ENCODE measurements at regions not wholly inside any gene's neighbourhood (a gene's known extent, or its start where the extent isn't known, plus 50 kb on each side); places are given as distances from the start of the nearest gene placed in this dataset.

DNA sequence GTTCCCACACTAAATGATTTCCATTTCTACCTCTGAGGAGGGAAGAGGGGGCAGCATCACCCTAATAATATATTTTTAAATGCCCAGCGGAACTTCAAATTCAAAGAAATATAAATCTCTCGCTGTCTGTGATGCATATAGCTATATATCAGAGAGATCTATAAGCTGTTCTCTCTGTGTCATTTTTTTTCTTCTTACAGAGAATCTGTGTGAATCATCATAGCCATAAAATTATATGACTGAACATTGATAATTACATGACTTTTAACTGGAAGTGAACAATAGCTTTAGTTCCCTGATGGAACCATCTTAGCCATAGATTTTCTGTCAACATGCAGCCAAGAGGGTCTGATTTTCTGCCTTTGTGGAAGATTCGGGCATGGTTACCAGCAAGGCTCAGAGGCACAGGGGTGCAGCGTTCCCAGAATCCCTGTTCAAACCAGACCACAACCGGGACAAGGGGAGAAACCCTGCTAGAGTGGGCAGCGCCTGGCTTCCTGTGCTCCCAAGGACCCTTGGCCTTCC is 93.7 kb upstream of the OSMR start:
- no peak for DNase-seq (ENCODE audit: low read depth)

DNA sequence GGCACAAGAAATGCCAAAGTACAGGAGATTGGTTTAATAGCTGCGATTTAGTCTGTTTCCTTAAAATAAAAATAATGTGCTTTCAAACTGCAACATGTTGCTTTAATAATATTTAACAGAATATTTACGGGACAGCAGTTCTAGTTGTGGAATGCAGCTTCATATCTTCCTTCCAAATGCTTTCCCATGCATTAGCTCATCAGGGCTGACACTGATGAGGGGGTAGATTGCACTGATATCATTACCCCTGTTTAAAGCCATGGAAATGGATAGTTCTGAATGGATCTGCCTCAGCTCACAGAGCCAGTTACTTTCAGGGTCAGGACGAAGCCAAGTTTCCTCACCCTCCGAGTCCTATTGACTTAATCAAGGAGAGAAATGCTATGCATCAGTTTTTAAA is 93.2 kb upstream of the OSMR start:
- no peak for DNase-seq (ENCODE audit: low read depth)

DNA sequence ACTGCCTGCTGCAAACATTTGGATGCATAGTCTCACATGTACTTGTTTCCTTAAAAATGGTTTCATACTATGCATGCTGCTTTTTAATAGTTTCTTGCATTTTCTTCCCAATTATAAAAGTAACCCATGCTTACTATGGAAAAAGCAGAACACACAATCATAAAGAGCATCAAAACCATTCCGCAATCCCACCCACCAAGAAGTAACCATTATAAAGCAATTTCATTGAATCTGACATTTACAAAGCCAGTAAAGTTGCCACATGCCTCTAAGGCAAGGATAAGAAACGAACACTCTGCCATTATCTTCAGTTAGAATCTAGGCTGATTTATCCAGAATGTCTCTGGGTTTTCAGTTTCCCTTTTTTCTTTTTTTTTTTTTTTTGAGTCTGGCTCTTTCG is 92.7 kb upstream of the OSMR start:
- no peak for DNase-seq (ENCODE audit: low read depth)

DNA sequence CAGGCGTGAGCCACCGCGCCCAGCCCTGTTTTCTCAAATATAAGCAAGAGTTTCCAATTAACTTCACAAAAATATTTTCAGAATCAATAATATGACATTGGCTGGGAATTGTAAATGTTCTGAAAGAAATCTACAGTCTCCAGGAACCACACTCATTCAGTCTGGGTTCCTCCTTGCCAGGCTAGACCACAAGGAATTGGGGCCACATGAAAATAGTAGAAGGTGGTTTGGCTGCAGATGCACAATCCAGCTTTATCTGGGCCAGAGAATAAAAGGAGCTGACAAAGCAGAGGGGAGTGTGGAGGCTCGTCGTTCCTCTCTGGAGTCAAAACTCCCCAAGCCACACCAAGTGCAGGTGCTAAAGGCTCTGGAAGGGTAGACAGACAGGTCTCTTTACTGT is 92.0 kb upstream of the OSMR start:
- DNase-seq (ENCODE audit: low read depth) = no peak

DNA sequence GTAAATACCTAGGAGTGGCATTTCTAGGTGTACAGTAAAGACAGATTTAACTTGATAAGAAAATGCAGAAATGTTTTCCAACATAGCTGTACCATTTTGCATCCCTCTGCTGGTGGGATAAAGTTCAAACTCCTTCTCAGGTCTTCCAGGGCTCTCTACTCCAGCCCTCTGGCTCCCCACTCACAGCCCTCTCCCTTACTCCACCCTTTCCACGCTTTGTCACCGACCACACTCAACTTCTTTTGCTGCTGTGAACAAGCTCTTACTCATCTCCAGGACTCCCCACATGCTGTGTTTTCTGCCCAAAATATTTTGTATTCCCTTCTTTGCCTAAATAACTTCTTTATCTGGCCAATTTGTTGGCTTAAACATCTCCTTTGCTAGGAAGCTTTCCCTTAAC is 90.6 kb upstream of the OSMR start:
- no peak for DNase-seq (ENCODE audit: low read depth)

DNA sequence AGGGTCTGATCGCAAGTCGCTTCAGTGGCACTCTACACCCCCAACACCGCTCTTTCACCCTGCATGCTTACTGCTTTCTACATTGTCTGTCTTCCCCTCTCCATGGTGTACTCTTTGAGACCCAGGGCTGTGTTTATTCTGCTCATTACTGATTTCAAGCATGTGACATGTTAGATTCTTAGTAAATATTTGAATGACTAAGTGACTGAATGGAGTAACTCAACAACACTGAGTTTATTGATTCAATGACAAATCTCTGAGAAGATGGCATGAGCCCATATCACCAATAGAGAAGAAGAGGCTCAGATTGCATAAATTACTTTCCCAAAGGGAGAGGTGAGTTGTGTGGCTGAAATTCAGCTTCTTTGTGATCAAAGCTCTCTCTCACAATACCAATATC is 89.7 kb upstream of the OSMR start:
- DNase-seq (ENCODE audit: low read depth) = no peak

DNA sequence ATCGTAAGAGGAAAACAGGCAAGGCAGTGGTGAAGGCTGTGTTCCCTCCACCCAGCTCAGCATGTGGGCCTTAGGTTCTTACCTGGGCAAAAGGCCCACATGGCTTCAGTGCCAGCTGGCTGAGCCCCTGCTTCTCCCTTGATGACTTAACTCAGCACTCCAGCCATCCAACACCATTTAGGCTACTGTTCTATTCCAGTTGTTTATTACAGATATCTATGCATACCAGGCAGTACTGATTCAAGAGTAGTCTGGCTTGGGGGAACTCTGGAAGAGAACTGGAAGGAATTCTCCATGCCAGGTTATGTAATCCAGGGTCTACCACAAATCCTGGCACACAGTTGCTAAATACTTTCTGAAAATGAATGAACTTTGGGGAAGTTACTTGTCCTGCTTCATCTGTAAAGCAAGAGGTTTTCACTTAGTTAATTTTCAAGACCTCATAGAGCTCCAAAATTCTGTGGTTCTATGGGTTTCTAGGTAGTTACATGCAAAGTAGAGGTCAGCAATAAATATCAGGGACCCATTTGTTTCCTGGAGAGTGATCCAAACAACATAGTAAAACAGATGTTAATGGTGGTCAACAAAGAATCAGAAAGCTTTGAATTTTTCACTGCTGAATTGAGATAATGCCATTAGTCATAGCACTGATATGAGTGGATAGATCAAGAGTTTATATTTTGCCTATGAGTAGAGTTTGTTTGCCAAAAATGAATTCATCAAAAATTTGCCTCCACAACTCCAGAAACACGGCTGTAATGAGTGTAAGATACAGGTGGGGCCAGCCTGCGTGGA is 88.2 kb upstream of the OSMR start:
- DNase-seq (ENCODE audit: low read depth) = no peak

DNA sequence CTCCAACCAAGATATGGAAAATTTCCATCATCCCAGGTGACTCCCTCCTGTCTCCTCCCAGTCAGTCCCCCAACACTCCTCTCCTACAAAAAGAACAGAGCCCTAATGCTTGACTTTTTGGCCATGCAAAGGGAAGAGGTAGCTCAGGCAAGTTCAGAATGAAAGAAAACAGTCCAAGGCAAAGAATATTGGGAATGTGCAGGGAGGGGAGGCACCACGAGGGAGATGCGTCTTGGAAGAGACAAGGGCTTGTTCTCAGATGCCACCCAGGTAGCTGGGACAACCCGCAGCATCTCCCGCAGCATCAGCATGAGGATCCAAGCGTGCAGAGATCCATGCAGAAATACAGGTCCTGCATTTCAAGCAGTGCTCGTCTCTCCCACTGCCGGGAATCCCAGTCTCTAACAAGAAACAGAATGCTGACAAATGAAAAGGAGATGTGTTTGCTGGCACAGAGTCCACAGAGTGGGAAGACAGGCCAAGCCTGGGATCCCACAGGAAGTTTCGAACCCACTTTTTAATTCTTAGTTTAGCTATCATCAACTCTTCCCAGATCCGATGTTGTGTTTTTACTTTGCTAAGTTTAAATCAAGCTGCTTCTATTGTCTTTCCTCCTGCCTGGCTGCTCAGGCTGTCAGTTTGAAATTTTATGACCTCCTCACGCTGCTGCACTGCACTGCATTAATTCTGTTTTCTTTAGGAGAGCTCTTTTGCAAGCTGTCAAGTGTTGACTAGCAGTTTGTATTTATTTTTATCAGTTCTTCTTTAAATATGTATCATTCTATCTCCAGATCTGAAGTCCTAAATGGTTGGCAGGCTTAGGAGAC is 86.8 kb upstream of the OSMR start:
- DNase-seq (ENCODE audit: low read depth) = no peak

DNA sequence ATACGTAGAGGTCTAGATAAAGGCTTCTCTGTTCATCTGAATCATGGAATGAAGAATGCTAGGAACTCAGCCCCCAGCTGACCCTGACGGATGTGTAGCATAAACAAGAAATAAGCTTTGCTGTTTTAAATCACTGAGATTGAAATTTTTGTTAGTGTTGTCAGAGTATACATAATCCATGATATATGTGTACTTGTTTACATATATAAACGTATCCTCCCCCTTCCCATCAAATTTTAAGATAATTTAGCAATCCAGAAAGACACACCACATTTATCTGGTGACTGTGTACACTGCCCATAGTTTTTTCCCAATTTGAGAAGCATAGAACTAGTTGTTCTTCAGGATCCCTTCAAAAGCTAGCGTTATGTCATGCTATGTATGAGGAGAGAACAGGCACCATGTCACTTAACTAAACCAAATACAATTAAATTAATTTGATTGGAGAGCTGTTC is 80.8 kb upstream of the OSMR start:
- DNase-seq (ENCODE audit: low read depth) = no peak

DNA sequence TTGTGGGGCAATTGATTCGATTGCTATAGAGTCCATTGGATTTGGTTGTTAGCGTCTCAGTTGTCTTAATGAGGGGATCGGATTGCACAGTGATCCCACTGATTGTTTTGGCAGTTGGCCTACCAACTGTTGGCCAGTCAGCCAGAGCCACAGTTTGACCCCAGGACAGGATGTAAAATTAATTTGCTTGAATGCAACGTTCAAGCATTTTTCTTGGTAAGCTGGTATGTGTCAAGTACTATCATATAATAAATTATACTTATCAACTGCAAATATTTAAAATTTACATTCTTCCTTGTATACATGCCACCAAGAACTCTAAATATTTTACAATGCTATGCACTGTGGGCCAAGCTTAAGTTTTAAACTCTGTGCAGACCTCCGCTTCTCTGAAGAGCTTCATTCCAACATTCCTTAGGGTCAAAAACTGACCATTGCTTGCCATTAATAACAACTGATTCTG is 80.4 kb upstream of the OSMR start:
- DNase-seq (ENCODE audit: low read depth) = no peak

DNA sequence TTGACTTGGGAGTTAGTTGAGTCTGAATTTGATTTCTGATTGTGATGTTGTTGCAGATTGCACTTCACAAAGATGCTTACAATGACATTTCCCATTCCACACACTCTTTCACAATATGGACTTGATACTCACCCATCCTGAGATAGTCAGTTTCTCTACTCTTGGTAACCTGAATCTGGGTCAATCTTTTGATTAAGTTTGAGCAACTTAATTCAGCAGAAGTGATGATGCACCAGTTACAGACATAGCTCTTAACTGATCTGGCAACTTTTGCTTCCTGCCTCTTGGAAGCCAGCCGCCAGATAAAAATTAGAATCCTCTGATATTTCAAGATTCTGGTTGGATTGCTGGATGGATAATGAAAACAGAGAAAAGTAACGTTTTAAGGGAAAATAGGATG is 79.7 kb upstream of the OSMR start:
- DNase-seq (ENCODE audit: low read depth) = no peak

DNA sequence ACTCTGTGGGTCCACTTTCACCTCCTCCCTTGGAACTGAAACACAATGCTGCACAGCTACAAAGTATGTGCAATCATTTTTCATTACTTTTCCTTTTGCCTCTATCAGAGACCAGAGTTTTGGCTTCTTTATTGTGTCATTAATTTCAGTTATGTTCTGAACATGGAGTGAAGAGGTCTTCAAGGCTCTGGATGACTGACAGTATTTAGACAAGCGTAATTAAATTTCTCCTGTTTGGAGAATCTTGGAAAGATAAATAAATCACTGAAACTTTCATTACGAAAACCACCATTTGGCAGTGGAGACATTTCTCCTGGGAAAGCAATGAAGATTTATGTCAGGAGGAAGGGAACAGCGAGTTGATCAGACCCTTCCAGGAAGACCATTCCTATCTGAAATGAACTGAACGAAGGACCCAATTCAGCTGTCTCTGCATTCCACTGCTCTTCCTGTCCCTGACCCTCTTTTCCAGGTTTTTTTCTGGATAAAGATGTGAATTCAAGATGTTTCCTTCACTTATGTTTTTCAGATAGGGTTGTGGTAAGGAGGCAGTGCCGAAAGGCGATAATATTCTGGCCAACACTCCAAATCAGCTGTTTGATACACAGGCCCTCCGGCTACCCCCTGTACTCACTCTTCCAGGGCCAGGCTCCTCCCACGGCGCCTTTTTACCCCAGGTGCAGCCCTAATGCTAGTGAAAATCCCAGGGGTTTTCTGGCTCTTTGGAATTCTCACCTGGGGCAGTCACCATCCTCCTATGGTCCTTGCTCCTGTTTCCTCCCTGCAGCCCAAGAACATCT is 77.2 kb upstream of the OSMR start:
- DNase-seq (ENCODE audit: low read depth) = no peak

DNA sequence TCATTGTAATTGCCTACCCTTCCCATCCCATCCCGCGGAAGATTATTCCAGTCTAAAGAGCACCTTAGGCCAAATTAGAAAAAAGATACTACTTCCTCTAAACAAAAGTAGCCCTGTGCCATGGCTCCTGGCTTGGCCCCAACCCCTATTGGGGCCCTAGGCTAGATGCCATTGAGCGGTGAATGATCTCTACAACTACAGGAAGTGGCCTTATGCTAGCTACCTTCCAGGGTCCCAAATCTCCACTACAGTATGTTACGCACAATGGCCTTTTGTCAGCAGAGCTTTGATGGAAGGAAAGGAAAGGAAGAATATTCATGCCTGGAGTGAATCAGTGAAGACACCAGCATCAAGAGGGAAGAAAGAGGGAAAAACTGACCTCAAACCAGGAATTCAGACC is 73.3 kb upstream of the OSMR start:
- no peak for DNase-seq (ENCODE audit: low read depth)

DNA sequence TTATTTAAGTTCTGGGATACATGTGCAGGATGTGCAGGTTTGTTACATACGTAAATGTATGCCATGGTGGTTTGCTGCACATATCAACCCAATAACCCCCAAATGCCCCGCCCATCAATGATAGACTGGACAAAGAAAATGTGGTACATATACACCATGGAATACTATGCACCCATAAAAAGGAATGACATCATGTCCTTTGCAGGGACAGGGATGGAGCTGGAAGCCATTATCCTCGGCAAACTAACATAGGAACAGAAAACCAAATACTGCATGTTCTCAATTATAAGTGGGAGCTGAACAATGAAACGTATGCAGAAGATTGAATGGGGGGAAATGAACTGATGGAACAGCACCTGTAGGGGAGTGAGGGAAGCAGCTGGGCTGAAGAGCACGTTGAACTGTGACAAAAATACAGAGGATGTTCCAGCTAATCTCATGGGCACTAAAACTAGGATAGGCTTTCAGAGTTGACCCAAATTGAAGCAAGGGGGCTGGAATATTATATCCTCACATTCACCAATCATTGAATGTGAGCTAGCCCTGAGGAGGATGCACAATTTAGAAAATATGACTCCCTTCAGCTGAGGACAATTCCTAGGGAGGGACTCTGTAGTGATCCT is 70.5 kb upstream of the OSMR start:
- no peak for DNase-seq (ENCODE audit: low read depth)

DNA sequence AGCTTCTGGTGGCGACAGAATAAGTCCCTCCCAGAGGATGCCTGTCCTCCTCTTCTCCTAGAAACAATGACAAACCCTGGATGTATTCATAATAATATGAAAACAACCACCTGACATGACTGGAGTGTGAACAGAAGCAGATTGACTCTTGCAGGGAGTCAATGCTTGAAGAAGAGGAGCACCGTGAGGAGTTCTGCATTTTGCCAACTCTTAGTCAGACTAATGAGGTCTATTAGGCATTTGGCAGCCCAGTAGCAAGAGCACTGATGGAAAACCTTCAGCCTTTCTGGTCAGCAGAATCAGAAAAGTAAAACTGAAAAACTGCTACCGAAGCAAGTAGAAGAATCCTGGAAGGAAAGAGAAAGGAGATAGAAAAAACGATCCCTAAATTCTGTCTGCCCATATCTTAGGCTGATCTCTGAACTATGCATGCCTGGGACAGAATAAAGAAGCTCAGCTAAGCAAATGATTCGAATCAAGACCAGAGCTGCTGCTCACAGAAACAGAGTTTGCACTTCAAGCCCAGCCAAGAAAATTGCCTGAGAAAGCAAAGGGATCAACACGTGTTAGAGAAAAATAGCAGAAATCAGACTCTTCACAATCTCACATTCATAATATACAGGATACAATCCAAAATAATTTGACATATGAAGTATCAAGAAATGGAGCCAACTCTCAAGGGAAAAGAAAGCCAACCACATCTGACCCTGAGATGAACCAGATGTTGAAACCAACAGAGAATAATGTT is 69.5 kb upstream of the OSMR start:
- DNase-seq (ENCODE audit: low read depth) = no peak

DNA sequence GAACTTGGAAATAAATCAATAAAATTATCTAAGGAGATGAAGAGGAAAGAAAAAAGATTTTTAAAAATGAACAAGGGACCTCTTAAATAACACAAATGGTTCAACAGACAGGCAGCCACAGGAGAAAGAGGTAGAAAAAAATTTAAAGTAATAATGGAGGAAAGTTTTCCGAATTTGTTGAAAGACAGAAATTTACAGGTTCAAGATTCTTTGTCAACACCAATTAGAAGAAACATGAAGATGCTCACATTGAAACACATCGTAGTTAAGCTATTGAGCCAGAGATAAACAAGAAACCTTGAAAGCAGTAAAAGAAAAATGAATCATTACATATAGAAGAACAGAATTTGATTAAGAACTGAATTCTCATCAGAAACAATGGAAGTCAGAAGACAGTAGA is 68.7 kb upstream of the OSMR start:
- no peak for DNase-seq (ENCODE audit: low read depth)

DNA sequence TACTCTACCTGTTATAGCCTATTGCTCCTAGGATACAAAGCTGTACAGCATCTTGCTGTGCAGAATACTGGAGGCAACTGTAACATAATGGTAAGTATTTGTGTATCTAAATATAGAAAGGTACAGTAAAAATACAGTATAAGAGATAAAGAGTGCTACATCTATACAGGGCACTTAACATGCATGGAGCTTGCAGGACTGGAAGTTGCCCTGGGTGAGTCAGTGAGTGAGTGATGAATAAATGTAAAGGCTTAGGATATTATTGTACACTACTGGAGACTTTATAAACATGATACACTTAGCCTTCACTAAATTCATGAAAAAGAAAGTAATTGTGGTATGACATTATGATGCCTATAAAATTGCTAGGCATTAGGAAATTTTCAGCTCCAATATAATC is 65.5 kb upstream of the OSMR start:
- no peak for DNase-seq (ENCODE audit: low read depth)

DNA sequence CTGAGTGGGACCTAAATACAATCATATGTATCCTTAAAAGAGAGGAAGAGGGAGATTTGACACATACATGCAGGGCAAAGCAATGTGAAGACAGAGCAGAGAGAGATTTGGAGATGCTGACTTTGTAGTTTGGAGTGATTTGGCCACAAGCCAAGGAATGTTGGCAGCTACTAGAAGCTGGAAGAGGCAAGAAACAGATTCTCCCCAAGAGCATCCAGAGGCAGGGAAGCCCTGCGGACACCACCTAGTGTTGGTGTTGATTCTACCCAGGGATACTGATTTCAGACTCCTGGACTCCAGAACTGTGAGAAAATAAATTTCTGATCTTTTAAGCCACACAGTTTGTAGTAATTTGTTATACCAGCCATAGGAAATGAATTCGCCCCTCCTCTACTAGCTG is 64.9 kb upstream of the OSMR start:
- DNase-seq (ENCODE audit: low read depth) = peak; percentile 61

DNA sequence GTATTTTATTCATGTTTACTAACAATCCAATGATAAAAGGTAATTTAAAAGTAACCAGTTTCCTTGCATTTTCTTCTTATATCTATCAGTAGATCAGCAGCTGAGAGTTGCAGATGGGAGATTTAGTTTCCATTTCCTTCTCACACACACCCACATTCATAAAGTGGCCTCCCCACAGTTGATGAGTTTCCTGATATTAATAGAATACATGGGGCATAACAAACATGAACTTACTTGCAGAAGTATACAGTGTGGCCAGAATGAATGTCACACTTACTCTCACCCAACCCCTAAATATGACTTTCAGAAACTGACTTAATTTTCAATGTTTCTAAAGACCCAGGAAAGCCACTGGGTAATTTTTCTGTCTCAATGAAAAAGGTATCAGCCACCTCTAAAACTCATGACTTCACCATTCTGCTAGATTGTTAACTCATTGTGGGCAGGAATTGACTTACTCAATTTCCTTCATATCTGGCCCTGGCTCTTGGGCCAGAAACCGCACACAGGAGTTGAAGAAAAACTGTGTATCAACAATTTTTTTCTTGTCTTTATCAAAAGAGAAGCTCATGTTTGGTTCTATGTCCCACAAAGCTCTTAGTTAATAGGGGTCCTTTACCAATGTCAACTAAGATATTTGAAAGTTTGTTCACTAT is 63.5 kb upstream of the OSMR start:
- no peak for DNase-seq (ENCODE audit: low read depth)

DNA sequence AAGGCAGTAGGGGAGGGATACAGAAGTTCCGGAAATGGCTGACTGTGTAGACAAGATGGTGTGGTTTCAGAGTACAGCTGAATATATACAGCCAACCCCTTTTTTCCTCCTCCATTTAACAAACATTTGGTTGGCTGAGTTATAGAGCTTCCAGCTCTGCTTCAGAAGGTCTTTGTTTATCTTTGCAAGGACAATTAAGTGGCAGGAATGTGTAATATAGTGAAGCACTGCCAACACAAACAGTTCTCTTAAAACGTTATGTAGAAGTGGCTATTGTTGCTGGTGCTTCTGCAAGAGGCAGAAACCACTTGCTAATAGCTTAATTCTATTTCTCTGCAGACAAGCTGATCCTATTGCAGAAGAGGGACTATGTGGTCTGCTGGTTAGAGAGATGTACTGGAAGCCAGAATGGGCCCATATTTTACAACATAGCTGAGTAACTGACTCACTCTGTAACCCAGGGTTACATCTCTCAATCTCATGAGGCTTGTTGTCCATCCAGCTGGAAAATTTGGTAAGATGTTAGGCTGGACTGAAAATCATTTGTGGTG is 62.7 kb upstream of the OSMR start:
- peak; percentile 100 for DNase-seq (ENCODE audit: low read depth)

Data from renal cortical epithelial cell (primary cell).